Endodermal cell (in vitro differentiated cells): ENCODE measurements at regions not wholly inside any gene's neighbourhood (a gene's known extent, or its start where the extent isn't known, plus 50 kb on each side); places are given as distances from the start of the nearest gene placed in this dataset.
A peak's percentile ranks its signal among the peaks of the same experiment; 100 is the strongest.

Experiments used
- DNase-seq: peaks from one replicate; pipeline ENCODE4 v3.0.0-alpha.2; 2017
- H3K27ac ChIP-seq: 2 replicates; pipeline ENCODE4 v1.5.1; 2013; ENCODE audit warnings: mild to moderate bottlenecking, low read depth, low read length, moderate library complexity
- H3K27me3 ChIP-seq: 2 replicates; pipeline ENCODE4 v1.6.1; 2013; ENCODE audit warnings: mild to moderate bottlenecking, low read length, moderate library complexity; ENCODE audit not compliant: insufficient read depth, control insufficient read depth, poor library complexity, severe bottlenecking
- H3K36me3 ChIP-seq: 2 replicates; pipeline ENCODE4 v1.7.0; 2013; ENCODE audit warnings: mild to moderate bottlenecking, low read length, moderate library complexity; ENCODE audit not compliant: control insufficient read depth, insufficient read depth
- H3K4me1 ChIP-seq: one replicate; pipeline ENCODE4 v1.7.0; 2013; ENCODE audit warnings: low read length; ENCODE audit not compliant: control insufficient read depth, insufficient read depth
- H3K4me3 ChIP-seq: 2 replicates; pipeline ENCODE4 v1.5.1; 2013; ENCODE audit warnings: mild to moderate bottlenecking, low read length, moderate library complexity
- H3K9ac ChIP-seq: 2 replicates; pipeline ENCODE4 v1.6.1; 2013; ENCODE audit warnings: mild to moderate bottlenecking, low read length, moderate library complexity; ENCODE audit not compliant: poor library complexity, severe bottlenecking; ENCODE audit errors: extremely low read depth
- H3K9me3 ChIP-seq: 2 replicates; pipeline ENCODE4 v1.6.1; 2013; ENCODE audit warnings: mild to moderate bottlenecking, low read length, moderate library complexity; ENCODE audit not compliant: control insufficient read depth
- H3K27ac Mint-ChIP-seq: 2 replicates; pipeline ENCODE4 v1.8.0; 2020; ENCODE audit warnings: mixed read lengths
- H3K27me3 Mint-ChIP-seq: 2 replicates; pipeline ENCODE4 v1.8.0; 2021; ENCODE audit warnings: mild to moderate bottlenecking, mixed read lengths; ENCODE audit not compliant: insufficient read depth
- H3K36me3 Mint-ChIP-seq: 2 replicates; pipeline ENCODE4 v1.8.0; 2020; ENCODE audit warnings: low read depth, mixed read lengths
- H3K4me1 Mint-ChIP-seq: 2 replicates; pipeline ENCODE4 v1.8.0; 2020; ENCODE audit warnings: mixed read lengths
- H3K4me3 Mint-ChIP-seq: 2 replicates; pipeline ENCODE4 v1.8.0; 2020; ENCODE audit warnings: mild to moderate bottlenecking, moderate library complexity, mixed read lengths
- H3K9me3 Mint-ChIP-seq: 2 replicates; pipeline ENCODE4 v1.8.0; 2020; ENCODE audit warnings: mild to moderate bottlenecking, mixed read lengths
- CTCF ChIP-seq: fragments of 200-600 bp; sonication (generic); conservative IDR thresholded peaks from 2 replicates; pipeline ENCODE4 v1.5.0; 2021; ENCODE audit warnings: antibody characterized with exemption, mild to moderate bottlenecking
- WGBS, 2 experiments: methylation state at CpG; one replicate each; pipeline versions ENCODE4 v1.1.5 to v1.1.7; 2013; ENCODE audit warnings: missing lambda C conversion rate in 2 of 2, mixed read lengths in 1 of 2; ENCODE audit not compliant: insufficient coverage in 1 of 2, insufficient read length in 1 of 2; 5-methylcytosine and 5-hydroxymethylcytosine counted together

DNA sequence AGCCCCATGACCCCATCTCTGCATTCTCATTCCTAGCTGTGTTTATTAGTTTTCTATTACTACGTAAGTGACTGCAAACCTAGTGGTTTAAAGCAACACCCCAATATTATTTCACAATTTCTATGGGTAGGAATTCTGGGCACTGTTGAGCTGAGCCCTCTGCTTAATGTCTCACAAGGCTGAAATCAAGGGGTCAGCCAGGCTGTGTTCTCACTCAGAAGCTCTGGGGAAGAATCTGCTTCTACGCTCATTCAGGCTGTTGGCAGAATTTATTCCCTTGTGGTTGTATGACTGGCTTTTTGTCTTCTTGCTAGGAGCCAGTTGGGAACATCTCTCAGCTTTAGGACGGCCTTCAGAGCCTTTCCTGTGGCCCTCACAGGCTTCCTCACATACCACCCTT lies 181.0 kb downstream of the GIPC2 start:
- H3K9me3 ChIP-seq = no peaks in the 10 kb centered on the region
- Mint-ChIP-seq H3K4me3 (no peak overlapping the region), H3K27me3 (peaks cover 96% of the 10 kb centered on the region), H3K4me1 (peaks cover 40% of the 10 kb centered on the region), H3K27ac (no peak overlapping the region), H3K36me3 (no peaks in the 10 kb centered on the region), H3K9me3 (no peaks in the 10 kb centered on the region)
- no peak for TF ChIP-seq CTCF
- H3K9ac ChIP-seq = no peak overlapping the region
- H3K4me3 ChIP-seq = no peak overlapping the region
- H3K4me1 ChIP-seq = peaks cover 10% of the 10 kb centered on the region
- H3K27ac ChIP-seq = no peak overlapping the region
- DNase-seq = no peak
- WGBS, 2 experiments = 90 to 91% methylated on average over 1 to 3 of the region's 3 CpGs
- H3K27me3 ChIP-seq = peaks cover 85% of the 10 kb centered on the region
- H3K36me3 ChIP-seq = no peaks in the 10 kb centered on the region

GRCh38 chr1:78227705-78228635 lies 182.2 kb downstream of the GIPC2 start:
- peak overlapping the region; percentile 11 for H3K4me3 ChIP-seq
- no peak overlapping the region for H3K4me3 Mint-ChIP-seq
- H3K36me3 ChIP-seq = no peaks in the 10 kb centered on the region
- peaks cover 87% of the 10 kb centered on the region for H3K27me3 ChIP-seq
- peaks cover 10% of the 10 kb centered on the region for H3K4me1 ChIP-seq
- no peak for DNase-seq
- no peaks in the 10 kb centered on the region for H3K9me3 Mint-ChIP-seq
- 64 to 71% methylated on average over 2 to 6 of the region's 6 CpGs for WGBS, 2 experiments
- peaks cover 4% of the 10 kb centered on the region for H3K9me3 ChIP-seq
- no peak overlapping the region for H3K9ac ChIP-seq
- H3K27ac Mint-ChIP-seq = no peak overlapping the region
- H3K27me3 Mint-ChIP-seq = peaks cover 98% of the 10 kb centered on the region
- H3K27ac ChIP-seq = no peak overlapping the region
- H3K4me1 Mint-ChIP-seq = peaks cover 40% of the 10 kb centered on the region
- no peaks in the 10 kb centered on the region for H3K36me3 Mint-ChIP-seq
- TF ChIP-seq CTCF = no peak

- Mint-ChIP-seq H3K27ac (no peak overlapping the region), H3K4me3 (no peak overlapping the region), H3K36me3 (no peaks in the 10 kb centered on the region), H3K27me3 (peaks cover 98% of the 10 kb centered on the region), H3K4me1 (peaks cover 42% of the 10 kb centered on the region), H3K9me3 (no peaks in the 10 kb centered on the region)
- Histone ChIP-seq H3K4me1 (peaks cover 10% of the 10 kb centered on the region), H3K27ac (no peak overlapping the region), H3K27me3 (peaks cover 87% of the 10 kb centered on the region), H3K4me3 (no peak overlapping the region), H3K9me3 (peaks cover 4% of the 10 kb centered on the region), H3K36me3 (no peaks in the 10 kb centered on the region), H3K9ac (no peak overlapping the region)
- no peak for TF ChIP-seq CTCF
- no peak for DNase-seq
- WGBS, 2 experiments = 86 to 93% methylated on average over 2 to 3 of the region's 3 CpGs
Measured at GRCh38 chr1:78229344-78229743, 183.6 kb downstream of the GIPC2 start.
